ENCODE measurements at regions not wholly inside any gene's neighbourhood (a gene's known extent, or its start where the extent isn't known, plus 50 kb on each side); places are given as distances from the start of the nearest gene placed in this dataset.

- Mint-ChIP-seq H3K4me1 (peaks cover 8 to 9% of the 10 kb centered on the region in 2 experiments), H3K27me3 (ENCODE audit: low read depth) (no peaks in the 10 kb centered on the region), H3K4me3 (no peak overlapping the region), H3K36me3 (ENCODE audit: insufficient read depth in 1 of 3, low read depth in 3 of 3) (peaks cover 0 to 4% (median 0%) of the 10 kb centered on the region in 3 experiments; a peak in 1 of 7 replicates), H3K9me3 (peaks cover 4 to 5% of the 10 kb centered on the region in 2 experiments; a peak in 4 of 5 replicates), H3K27ac (peak overlapping the region in 2 of 3 experiments; percentile 27 to 63; a peak in 3 of 7 replicates)
- Histone ChIP-seq H2BK5ac (ENCODE audit: insufficient read length, low read length) (no peak overlapping the region), H3T11ph (ENCODE audit: low read length) (no peak overlapping the region), H4K91ac (ENCODE audit: insufficient read length, low read depth, low read length) (no peak overlapping the region), H4K5ac (ENCODE audit: insufficient read length, low read depth, low read length) (no peak overlapping the region), H3K79me2 (ENCODE audit: insufficient read depth, low read length) (no peaks in the 10 kb centered on the region), H3K14ac (ENCODE audit: insufficient read depth, low read length) (no peak overlapping the region), H3K23me2 (ENCODE audit: insufficient read length, low read depth, low read length, poor library complexity, severe bottlenecking) (no peaks in the 10 kb centered on the region), H3K27me3 (ENCODE audit: insufficient read depth, low read length) (no peaks in the 10 kb centered on the region), H3K4me1 (ENCODE audit: insufficient read depth, low read length) (no peaks in the 10 kb centered on the region), H4K20me1 (ENCODE audit: control insufficient read depth, insufficient read depth, insufficient read length) (no peaks in the 10 kb centered on the region), H2BK12ac (ENCODE audit: insufficient read length, low read depth, low read length) (no peak overlapping the region), H3K79me1 (ENCODE audit: insufficient read depth, low read depth, low read length, poor library complexity, severe bottlenecking) (no peaks in the 10 kb centered on the region), H2BK120ac (ENCODE audit: low read depth, low read length, poor library complexity, severe bottlenecking) (no peak overlapping the region), H2BK20ac (ENCODE audit: low read depth, low read length, poor library complexity, severe bottlenecking) (no peak overlapping the region), H4K8ac (replicated peaks; ENCODE audit: insufficient read length, low read depth, low read length) (no peak overlapping the region), H3K4me2 (ENCODE audit: insufficient read depth, insufficient read length, low read length) (no peak overlapping the region), H3K4ac (ENCODE audit: low read depth, low read length) (no peak overlapping the region), H3K27ac (ENCODE audit: insufficient read length, low read depth, low read length) (no peak overlapping the region), H3K23ac (ENCODE audit: insufficient read length, low read depth, low read length) (no peak overlapping the region), H3K9me3 (ENCODE audit: control insufficient read depth, low read depth, low read length) (no peaks in the 10 kb centered on the region), H3K9ac (ENCODE audit: extremely low read depth, insufficient read length, low read length) (no peak overlapping the region), H3K56ac (ENCODE audit: insufficient read length, low read depth, low read length) (no peak overlapping the region), H2BK15ac (ENCODE audit: low read depth, low read length) (no peak overlapping the region), H2AK5ac (ENCODE audit: insufficient read length, low read length) (no peak overlapping the region), H3K18ac (ENCODE audit: insufficient read length, low read depth, low read length) (no peak overlapping the region), H2AFZ (ENCODE audit: low read length) (no peak overlapping the region)
- DNase-seq, result peak; percentile 33
- TF ChIP-seq, protein P1, sequence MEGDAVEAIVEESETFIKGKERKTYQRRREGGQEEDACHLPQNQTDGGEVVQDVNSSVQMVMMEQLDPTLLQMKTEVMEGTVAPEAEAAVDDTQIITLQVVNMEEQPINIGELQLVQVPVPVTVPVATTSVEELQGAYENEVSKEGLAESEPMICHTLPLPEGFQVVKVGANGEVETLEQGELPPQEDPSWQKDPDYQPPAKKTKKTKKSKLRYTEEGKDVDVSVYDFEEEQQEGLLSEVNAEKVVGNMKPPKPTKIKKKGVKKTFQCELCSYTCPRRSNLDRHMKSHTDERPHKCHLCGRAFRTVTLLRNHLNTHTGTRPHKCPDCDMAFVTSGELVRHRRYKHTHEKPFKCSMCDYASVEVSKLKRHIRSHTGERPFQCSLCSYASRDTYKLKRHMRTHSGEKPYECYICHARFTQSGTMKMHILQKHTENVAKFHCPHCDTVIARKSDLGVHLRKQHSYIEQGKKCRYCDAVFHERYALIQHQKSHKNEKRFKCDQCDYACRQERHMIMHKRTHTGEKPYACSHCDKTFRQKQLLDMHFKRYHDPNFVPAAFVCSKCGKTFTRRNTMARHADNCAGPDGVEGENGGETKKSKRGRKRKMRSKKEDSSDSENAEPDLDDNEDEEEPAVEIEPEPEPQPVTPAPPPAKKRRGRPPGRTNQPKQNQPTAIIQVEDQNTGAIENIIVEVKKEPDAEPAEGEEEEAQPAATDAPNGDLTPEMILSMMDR (conservative IDR thresholded peaks at IDR 0.05), result no peak
- no CpG with 5 or more reads among the region's 3 CpGs for WGBS (ENCODE audit: extremely low coverage, insufficient read length, low lambda C conversion rate)
These were observed 143.5 kb upstream of the BMP2 start for GRCh38 chr20:6623989-6624388.

All from H9 (cell line).